K562 (cell line): ENCODE measurements at regions not wholly inside any gene's neighbourhood (a gene's known extent, or its start where the extent isn't known, plus 50 kb on each side); places are given as distances from the start of the nearest gene placed in this dataset.

Source experiments
- ATAC-seq: fragments of 200-7000 bp; cut with Tn5 transposase; 3 replicates; pipeline ENCODE4 v1.9.1; 2020; ENCODE audit warnings: moderate library complexity
- BruUV-seq: library from RNA; stranded (reverse); fragments of 400-500 nt; replicated peaks from 2 replicates; lab custom pipeline; 2021; lab: Mats Ljungman, UMichigan
- CTCF ChIA-PET: fragments of 300-600 bp; formaldehyde crosslinking; extraction: SDS; loops from one replicate; lab custom pipeline; 2021; ENCODE audit warnings: low intra/inter-chr PET ratio; lab: Yijun Ruan, JAX
- POLR2A ChIA-PET: fragments of 300-600, 350-650 bp; sonication (Branson Sonifier 250); formaldehyde crosslinking; extraction: SDS; loops from one replicate; lab custom pipeline; 2021; ENCODE audit warnings: antibody characterized with exemption, inconsistent platforms; lab: Yijun Ruan, JAX
- DNase-seq, 4 experiments: peaks; one replicate each; pipeline versions ENCODE4 v3.0.0 to v3.0.0-alpha.2; 2011 to 2018; ENCODE audit warnings: low spot score in 3 of 4, mixed read lengths in 3 of 4; ENCODE audit errors: extremely low read depth in 1 of 4
- FAIRE-seq: peaks from 2 replicates; lab custom pipeline; 2011; peaks lifted over from hg19 to GRCh38; lab: Jason Lieb, UNC
- H2AFZ ChIP-seq: 2 replicates; pipeline ENCODE4 v1.6.0; 2011; ENCODE audit warnings: low read depth, low read length, control low read depth, inconsistent platforms
- H3K27ac ChIP-seq: fragments of 200-600 bp; 3 replicates; pipeline ENCODE4 v1.8.0; 2011; ENCODE audit warnings: low read depth, mild to moderate bottlenecking, control low read depth, inconsistent platforms, low read length, moderate library complexity, mixed read lengths; ENCODE audit errors: extremely low read depth
- H3K27me3 ChIP-seq, 2 experiments: fragments of 300-600 bp in 1 of 2; 2 replicates in 1 of 2; 3 replicates in 1 of 2; pipeline versions ENCODE4 v1.6.0 to v1.8.0; 2011; ENCODE audit warnings: inconsistent platforms in 2 of 2, low read length in 2 of 2, mild to moderate bottlenecking in 1 of 2, mixed read lengths in 1 of 2, moderate library complexity in 1 of 2; ENCODE audit not compliant: control insufficient read depth in 2 of 2, insufficient read depth in 2 of 2
- H3K36me3 ChIP-seq: fragments of 300-600 bp; 3 replicates; pipeline ENCODE4 v1.8.0; 2011; ENCODE audit warnings: mild to moderate bottlenecking, low read length, inconsistent platforms; ENCODE audit not compliant: control insufficient read depth, insufficient read depth
- H3K4me1 ChIP-seq, 2 experiments: fragments of 200-600 bp in 1 of 2; replicated peaks in 1 of 2; 2 replicates in 1 of 2; 3 replicates in 1 of 2; pipeline versions ENCODE4 v1.5.1 to v1.8.0; 2011; ENCODE audit warnings: inconsistent platforms in 2 of 2, low read length in 2 of 2, mild to moderate bottlenecking in 1 of 2, mixed read lengths in 1 of 2, moderate library complexity in 1 of 2; ENCODE audit not compliant: control insufficient read depth in 2 of 2, insufficient read depth in 2 of 2
- H3K4me2 ChIP-seq: 2 replicates; pipeline ENCODE4 v1.6.1; 2011; ENCODE audit warnings: low read length, control low read depth, inconsistent platforms, mixed read lengths; ENCODE audit not compliant: insufficient read depth
- H3K4me3 ChIP-seq: fragments of 200-600 bp; sonication (generic), shearing (Covaris generic); 2 replicates; pipeline ENCODE4 v1.5.1; 2016; ENCODE audit warnings: control low read depth, inconsistent platforms
- H3K79me2 ChIP-seq: fragments of 200-600 bp; 3 replicates; pipeline ENCODE4 v1.8.0; 2011; ENCODE audit warnings: low read length, inconsistent platforms; ENCODE audit not compliant: control insufficient read depth, insufficient read depth
- H3K9ac ChIP-seq, 2 experiments: 2 replicates each; pipeline versions ENCODE4 v1.6.0 to v1.6.1; 2011; ENCODE audit warnings: low read depth in 2 of 2, low read length in 2 of 2, control low read depth in 1 of 2, inconsistent platforms in 1 of 2, mild to moderate bottlenecking in 1 of 2, mixed read lengths in 1 of 2; ENCODE audit not compliant: insufficient read depth in 1 of 2
- H3K9me1 ChIP-seq: one replicate; pipeline ENCODE4 v1.6.0; 2011; ENCODE audit warnings: inconsistent platforms, mild to moderate bottlenecking, low read length, moderate library complexity; ENCODE audit not compliant: control insufficient read depth, insufficient read depth
- H3K9me3 ChIP-seq: replicated peaks from 2 replicates; pipeline ENCODE4 v1.5.1; 2011; ENCODE audit warnings: low read depth, low read length, inconsistent platforms; ENCODE audit not compliant: control insufficient read depth, insufficient read depth
- H4K20me1 ChIP-seq: replicated peaks from 2 replicates; pipeline ENCODE4 v1.6.1; 2011; ENCODE audit warnings: low read length, inconsistent platforms, mixed read lengths; ENCODE audit not compliant: control insufficient read depth, insufficient read depth
- ARID3A ChIP-seq: IDR thresholded peaks from 2 replicates; pipeline ENCODE4 v1.6.1; 2012; ENCODE audit warnings: low read depth, low read length, improper control_type of control experiment, borderline replicate concordance
- ARNT ChIP-seq, 2 experiments: fragments of 450-650 bp; IDR thresholded peaks; 2 replicates each; pipeline ENCODE4 v1.6.1; 2016; ENCODE audit warnings: mild to moderate bottlenecking in 1 of 2
- BCOR ChIP-seq: fragments of 450-650 bp; IDR thresholded peaks from 2 replicates; pipeline ENCODE4 v1.6.1; 2016
- BRD9 ChIP-seq: fragments of 450-650 bp; IDR thresholded peaks from 2 replicates; pipeline ENCODE4 v1.6.1; 2018; ENCODE audit warnings: low read depth; ENCODE audit not compliant: partially characterized antibody
- CBFB ChIP-seq: sonication (generic); formaldehyde crosslinking; IDR thresholded peaks from 2 replicates; pipeline ENCODE4 v1.4.0; 2020; ENCODE audit warnings: mild to moderate bottlenecking, missing genetic modification reagents
- CREB3L1 ChIP-seq: fragments of 450-650 bp; IDR thresholded peaks from 2 replicates; pipeline ENCODE4 v1.6.1; 2014; ENCODE audit warnings: low read depth, mild to moderate bottlenecking, moderate library complexity, borderline replicate concordance
- CTBP1 ChIP-seq: fragments of 450-650 bp; IDR thresholded peaks from 2 replicates; pipeline ENCODE4 v1.6.1; 2016; ENCODE audit warnings: borderline replicate concordance
- KDM1A ChIP-seq, 2 experiments: fragments of 450-650 bp; IDR thresholded peaks; 2 replicates each; pipeline ENCODE4 v1.6.1; 2016; ENCODE audit warnings: mild to moderate bottlenecking in 2 of 2
- MECOM ChIP-seq: fragments of 250-450 bp; sonication (Bioruptor Pico); IDR thresholded peaks from 2 replicates; pipeline ENCODE4 v1.8.0; 2022; ENCODE audit warnings: inconsistent platforms
- MTA3 ChIP-seq: fragments of 450-650 bp; formaldehyde crosslinking; IDR thresholded peaks from 2 replicates; pipeline ENCODE4 v1.6.1; 2017; ENCODE audit warnings: mild to moderate bottlenecking, borderline replicate concordance
- NKRF ChIP-seq: fragments of 450-650 bp; IDR thresholded peaks from 2 replicates; pipeline ENCODE4 v1.6.1; 2016; ENCODE audit warnings: borderline replicate concordance
- RCOR1 ChIP-seq, 2 experiments: IDR thresholded peaks; 2 replicates each; pipeline ENCODE4 v1.6.1; 2012; ENCODE audit warnings: low read depth in 2 of 2, low read length in 2 of 2, borderline replicate concordance in 1 of 2, improper control_type of control experiment in 1 of 2
- SRSF7 ChIP-seq: fragments of 200-400 bp; formaldehyde crosslinking; optimal IDR thresholded peaks from 2 replicates; pipeline ENCODE3; 2017; ENCODE audit warnings: mild to moderate bottlenecking, low read depth, low read length
- U2AF2 ChIP-seq: fragments of 200-400 bp; formaldehyde crosslinking; optimal IDR thresholded peaks from 2 replicates; pipeline ENCODE3; 2017; ENCODE audit warnings: low read depth, mild to moderate bottlenecking, low read length
- ZFP36 ChIP-seq: fragments of 150-350 bp; IDR thresholded peaks from 2 replicates; pipeline ENCODE4 v1.6.1; 2018; ENCODE audit warnings: low read length, low read depth; ENCODE audit not compliant: partially characterized antibody
- ZNF316 ChIP-seq: fragments of 450-650 bp; IDR thresholded peaks from 2 replicates; pipeline ENCODE4 v1.6.1; 2016
- ZNF655 ChIP-seq: fragments of 250-450 bp; sonication (Bioruptor Pico); IDR thresholded peaks from 2 replicates; pipeline ENCODE4 v1.5.0; 2021
- WGBS: fragments of 100-300 bp; shearing (Covaris generic); methylation state at CpG from one replicate; pipeline ENCODE4 v1.1.6; 2016; ENCODE audit warnings: low coverage, mixed read lengths; ENCODE audit not compliant: insufficient coverage; ENCODE audit errors: missing lambda C conversion rate; 5-methylcytosine and 5-hydroxymethylcytosine counted together
- in situ Hi-C: fragments of 300-500 bp; cut with MboI; formaldehyde crosslinking; loops from 4 replicates; pipeline ENCODE4 v1.15.0; 2018; ENCODE audit warnings: inconsistent platforms, mixed read lengths
- intact Hi-C: fragments of 100-400 bp; cut with micrococcal nuclease; formaldehyde crosslinking; loops from 2 replicates; pipeline ENCODE4 v1.14.2; 2022

- Histone ChIP-seq H3K27me3 (peaks cover 2 to 23% of the 10 kb centered on the region in 2 experiments; a peak in 1 of 5 replicates), H3K79me2 (no peaks in the 10 kb centered on the region), H3K36me3 (no peaks in the 10 kb centered on the region), H2AFZ (no peak overlapping the region), H3K4me2 (no peak overlapping the region), H4K20me1 (no peaks in the 10 kb centered on the region), H3K4me1 (peaks cover 0 to 3% of the 10 kb centered on the region in 2 experiments; a peak in 2 of 5 replicates), H3K9ac (no peak overlapping the region), H3K27ac (no peak overlapping the region), H3K9me1 (no peaks in the 10 kb centered on the region), H3K9me3 (no peaks in the 10 kb centered on the region), H3K4me3 (no peak overlapping the region)
- FAIRE-seq (no peak), ATAC-seq (no peak), DNase-seq (no peak)
- in situ Hi-C loops (no loop called here), intact Hi-C loops (no loop called here)
- ChIA-PET CTCF (no interaction called here), POLR2A (no interaction called here)
- no TSS peak for BruUV-seq
- WGBS: 0% methylated on average over 1 of the region's 1 CpG
- TF ChIP-seq BCOR (peak; percentile 85), NKRF (no peak), ARID3A (no peak), SRSF7 (no peak), CTBP1 (no peak), U2AF2 (no peak), ZNF655 (no peak), KDM1A (IDR thresholded peaks at IDR 0.05) (peak in 1 of 2 experiments; percentile 48; a peak in 1 of 4 replicates), RCOR1 (IDR thresholded peaks at IDR 0.05; ENCODE audit: borderline replicate concordance in 1 of 2, low read depth in 2 of 2, low read length in 2 of 2) (0 out of 4 replicates have a peak, but pooled peaks of 1 of the 2 experiments have one; percentile 9), ARNT (IDR thresholded peaks at IDR 0.05) (no peak), ZFP36 (peak; percentile 8), ZNF316 (no peak), MTA3 (no peak), CREB3L1 (no peak), MECOM (CRISPR knock-in tag) (no peak), CBFB (CRISPR knock-in tag) (no peak), BRD9 (no peak)
Observed at GRCh38 chr22:26801449-26801848, 144.1 kb downstream of the MIAT start.
